ENCODE measurements at regions not wholly inside any gene's neighbourhood (a gene's known extent, or its start where the extent isn't known, plus 50 kb on each side); places are given as distances from the start of the nearest gene placed in this dataset.

DNA sequence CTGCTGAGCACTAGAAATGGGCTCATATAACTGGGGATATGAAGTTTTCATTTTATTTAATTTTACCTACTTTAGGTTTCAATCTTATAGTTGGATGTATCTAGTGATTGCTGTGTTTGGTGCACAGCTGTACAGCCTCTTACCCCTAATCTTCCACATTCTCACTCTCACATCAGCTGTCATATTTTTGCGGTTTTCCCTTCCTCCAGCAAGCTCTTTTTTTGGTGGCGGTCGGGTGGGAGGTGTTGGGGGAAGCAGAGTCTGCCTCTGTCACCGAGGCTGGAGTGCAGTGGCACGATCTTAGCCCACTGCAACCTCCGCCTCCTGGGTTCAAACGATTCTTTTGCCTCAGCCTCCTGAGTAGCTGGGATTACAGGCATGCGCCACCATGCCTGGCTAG, 445.1 kb upstream of the ISX start:
- Histone ChIP-seq H3K4me2 (ENCODE audit: low read depth, low read length) (no peak overlapping the region), H3K79me2 (ENCODE audit: insufficient read depth, low read length) (no peaks in the 10 kb centered on the region), H3K27me3 (ENCODE audit: control insufficient read depth in 1 of 2, insufficient read depth in 2 of 2, low read length in 2 of 2) (peaks cover 0 to 6% of the 10 kb centered on the region in 2 experiments; a peak in 1 of 5 replicates), H3K27ac (ENCODE audit: extremely low read length, insufficient read depth, low read length) (no peak overlapping the region), H3K9ac (ENCODE audit: insufficient read depth, low read depth, low read length) (no peak overlapping the region), H3K9me3 (ENCODE audit: low read length) (no peaks in the 10 kb centered on the region), H2AFZ (ENCODE audit: low read length) (no peak overlapping the region), H3K4me3 (replicated peaks in 1 of 3; ENCODE audit: insufficient read depth in 1 of 3, low read depth in 2 of 3, low read length in 3 of 3) (no peak overlapping the region), H4K20me1 (ENCODE audit: insufficient read depth, low read length) (no peaks in the 10 kb centered on the region), H3K4me1 (ENCODE audit: insufficient read depth, low read length) (no peaks in the 10 kb centered on the region), H3K36me3 (replicated peaks in 1 of 2; ENCODE audit: control insufficient read depth in 1 of 2, insufficient read depth in 2 of 2, low read length in 2 of 2) (no peaks in the 10 kb centered on the region)
- DNase-seq (ENCODE audit: low spot score) (no peak), ATAC-seq (no peak), FAIRE-seq (no peak)
- in situ Hi-C loops (cut with HindIII; ENCODE audit: extremely low pct_ligation_motif_present, low pct_unique_long_range_greater_than_20kb) (no loop called here), intact Hi-C loops (cut with micrococcal nuclease; ENCODE audit: unreplicated experiment) (no loop called here)
- TF ChIP-seq ZNF766 (CRISPR knock-in tag; IDR thresholded peaks at IDR 0.05; ENCODE audit: borderline replicate concordance) (no peak), ETV5 (CRISPR knock-in tag; IDR thresholded peaks at IDR 0.05; ENCODE audit: borderline replicate concordance) (no peak), YEATS4 (CRISPR knock-in tag; IDR thresholded peaks at IDR 0.05; ENCODE audit: borderline replicate concordance) (no peak), JARID2 (CRISPR knock-in tag; IDR thresholded peaks at IDR 0.05; ENCODE audit: insufficient replicate concordance) (no peak), HHEX (CRISPR knock-in tag; IDR thresholded peaks at IDR 0.05) (no peak), ZNF329 (CRISPR knock-in tag; IDR thresholded peaks at IDR 0.05; ENCODE audit: low read depth) (no peak), HOXA7 (CRISPR knock-in tag; IDR thresholded peaks at IDR 0.05) (no peak), TCF7L2 (IDR thresholded peaks at IDR 0.05; ENCODE audit: low read depth, low read length) (no peak), CCAR2 (optimal IDR thresholded peaks at IDR 0.05; ENCODE audit: low read depth, low read length) (no peak), MIER3 (CRISPR knock-in tag; IDR thresholded peaks at IDR 0.05; ENCODE audit: borderline replicate concordance) (no peak)
- TF ChIP-seq, protein P1, sequence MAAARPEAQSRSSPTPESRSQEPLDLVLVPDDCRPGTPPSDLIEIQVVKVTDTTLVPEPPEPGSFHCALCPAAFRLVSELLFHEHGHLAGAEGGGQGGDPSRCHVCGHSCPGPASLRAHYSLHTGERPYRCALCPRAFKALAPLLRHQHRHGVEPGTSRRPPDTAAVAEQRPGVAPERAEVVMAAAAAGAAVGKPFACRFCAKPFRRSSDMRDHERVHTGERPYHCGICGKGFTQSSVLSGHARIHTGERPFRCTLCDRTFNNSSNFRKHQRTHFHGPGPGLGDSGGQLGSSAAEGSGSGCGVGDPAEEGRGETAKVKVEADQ (CRISPR knock-in tag; IDR thresholded peaks at IDR 0.05; ENCODE audit: borderline replicate concordance): no peak
- TF ChIP-seq, protein P2, sequence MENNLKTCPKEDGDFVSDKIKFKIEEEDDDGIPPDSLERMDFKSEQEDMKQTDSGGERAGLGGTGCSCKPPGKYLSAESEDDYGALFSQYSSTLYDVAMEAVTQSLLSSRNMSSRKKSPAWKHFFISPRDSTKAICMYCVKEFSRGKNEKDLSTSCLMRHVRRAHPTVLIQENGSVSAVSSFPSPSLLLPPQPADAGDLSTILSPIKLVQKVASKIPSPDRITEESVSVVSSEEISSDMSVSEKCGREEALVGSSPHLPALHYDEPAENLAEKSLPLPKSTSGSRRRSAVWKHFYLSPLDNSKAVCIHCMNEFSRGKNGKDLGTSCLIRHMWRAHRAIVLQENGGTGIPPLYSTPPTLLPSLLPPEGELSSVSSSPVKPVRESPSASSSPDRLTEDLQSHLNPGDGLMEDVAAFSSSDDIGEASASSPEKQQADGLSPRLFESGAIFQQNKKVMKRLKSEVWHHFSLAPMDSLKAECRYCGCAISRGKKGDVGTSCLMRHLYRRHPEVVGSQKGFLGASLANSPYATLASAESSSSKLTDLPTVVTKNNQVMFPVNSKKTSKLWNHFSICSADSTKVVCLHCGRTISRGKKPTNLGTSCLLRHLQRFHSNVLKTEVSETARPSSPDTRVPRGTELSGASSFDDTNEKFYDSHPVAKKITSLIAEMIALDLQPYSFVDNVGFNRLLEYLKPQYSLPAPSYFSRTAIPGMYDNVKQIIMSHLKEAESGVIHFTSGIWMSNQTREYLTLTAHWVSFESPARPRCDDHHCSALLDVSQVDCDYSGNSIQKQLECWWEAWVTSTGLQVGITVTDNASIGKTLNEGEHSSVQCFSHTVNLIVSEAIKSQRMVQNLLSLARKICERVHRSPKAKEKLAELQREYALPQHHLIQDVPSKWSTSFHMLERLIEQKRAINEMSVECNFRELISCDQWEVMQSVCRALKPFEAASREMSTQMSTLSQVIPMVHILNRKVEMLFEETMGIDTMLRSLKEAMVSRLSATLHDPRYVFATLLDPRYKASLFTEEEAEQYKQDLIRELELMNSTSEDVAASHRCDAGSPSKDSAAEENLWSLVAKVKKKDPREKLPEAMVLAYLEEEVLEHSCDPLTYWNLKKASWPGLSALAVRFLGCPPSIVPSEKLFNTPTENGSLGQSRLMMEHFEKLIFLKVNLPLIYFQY (CRISPR knock-in tag; IDR thresholded peaks at IDR 0.05; ENCODE audit: borderline replicate concordance): no peak
- BruUV-seq (replicated peaks): no TSS peak
- ChIA-PET CTCF (ENCODE audit: low intra/inter-chr PET ratio, low total read pairs) (no interaction called here), POLR2A (no interaction called here)
- WGBS (ENCODE audit: low lambda C conversion rate): 14% methylated on average over 8 of the region's 8 CpGs

All from HepG2 (cell line).